ENCODE measurements at regions not wholly inside any gene's neighbourhood (a gene's known extent, or its start where the extent isn't known, plus 50 kb on each side); places are given as distances from the start of the nearest gene placed in this dataset.

GRCh38 chr1:30402031-30402430, 321.4 kb downstream of the MATN1 start:
- TF ChIP-seq POLR2AphosphoS5 (IDR thresholded peaks at IDR 0.05; ENCODE audit: low read depth, low read length) (no peak), POLR2A (IDR thresholded peaks at IDR 0.05; ENCODE audit: low read depth, low read length) (no peak), TAF1 (IDR thresholded peaks at IDR 0.05; ENCODE audit: borderline replicate concordance, low read depth, low read length) (no peak)
- no peak for DNase-seq (ENCODE audit: insufficient read length)
- FAIRE-seq = no peak

- TF ChIP-seq POLR2A (IDR thresholded peaks at IDR 0.05; ENCODE audit: low read depth, low read length) (no peak), TAF1 (IDR thresholded peaks at IDR 0.05; ENCODE audit: borderline replicate concordance, low read depth, low read length) (no peak), POLR2AphosphoS5 (IDR thresholded peaks at IDR 0.05; ENCODE audit: low read depth, low read length) (no peak)
- FAIRE-seq = no peak
- no peak for DNase-seq (ENCODE audit: insufficient read length)
Measured at GRCh38 chr1:30400507-30400906, 322.9 kb downstream of the MATN1 start.

GRCh38 chr1:30399026-30399425, 324.4 kb downstream of the MATN1 start:
- TF ChIP-seq POLR2AphosphoS5 (IDR thresholded peaks at IDR 0.05; ENCODE audit: low read depth, low read length) = no peak
- no peak for TF ChIP-seq TAF1 (IDR thresholded peaks at IDR 0.05; ENCODE audit: borderline replicate concordance, low read depth, low read length)
- no peak for TF ChIP-seq POLR2A (IDR thresholded peaks at IDR 0.05; ENCODE audit: low read depth, low read length)
- DNase-seq (ENCODE audit: insufficient read length) = no peak
- no peak for FAIRE-seq

GRCh38 chr1:30397576-30397975, 325.8 kb downstream of the MATN1 start:
- TF ChIP-seq TAF1 (IDR thresholded peaks at IDR 0.05; ENCODE audit: borderline replicate concordance, low read depth, low read length) = no peak
- no peak for TF ChIP-seq POLR2AphosphoS5 (IDR thresholded peaks at IDR 0.05; ENCODE audit: low read depth, low read length)
- TF ChIP-seq POLR2A (IDR thresholded peaks at IDR 0.05; ENCODE audit: low read depth, low read length) = no peak
- FAIRE-seq (no peak), DNase-seq (ENCODE audit: insufficient read length) (no peak)

GRCh38 chr1:30395631-30396030, 327.8 kb downstream of the MATN1 start:
- FAIRE-seq (no peak), DNase-seq (ENCODE audit: insufficient read length) (no peak)
- TF ChIP-seq POLR2A (IDR thresholded peaks at IDR 0.05; ENCODE audit: low read depth, low read length) (no peak), POLR2AphosphoS5 (IDR thresholded peaks at IDR 0.05; ENCODE audit: low read depth, low read length) (no peak), TAF1 (IDR thresholded peaks at IDR 0.05; ENCODE audit: borderline replicate concordance, low read depth, low read length) (no peak)

GRCh38 chr1:30388386-30388785, 335.0 kb downstream of the MATN1 start:
- DNase-seq (ENCODE audit: insufficient read length) = no peak
- no peak for FAIRE-seq
- TF ChIP-seq POLR2A (IDR thresholded peaks at IDR 0.05; ENCODE audit: low read depth, low read length) = no peak
- TF ChIP-seq TAF1 (IDR thresholded peaks at IDR 0.05; ENCODE audit: borderline replicate concordance, low read depth, low read length) = no peak
- TF ChIP-seq POLR2AphosphoS5 (IDR thresholded peaks at IDR 0.05; ENCODE audit: low read depth, low read length) = no peak

GRCh38 chr1:30386156-30386926, 337.0 kb downstream of the MATN1 start:
- FAIRE-seq = no peak
- TF ChIP-seq POLR2AphosphoS5 (IDR thresholded peaks at IDR 0.05; ENCODE audit: low read depth, low read length) = no peak
- no peak for TF ChIP-seq TAF1 (IDR thresholded peaks at IDR 0.05; ENCODE audit: borderline replicate concordance, low read depth, low read length)
- no peak for TF ChIP-seq POLR2A (IDR thresholded peaks at IDR 0.05; ENCODE audit: low read depth, low read length)
- no peak for DNase-seq (ENCODE audit: insufficient read length)

- DNase-seq (ENCODE audit: insufficient read length) (no peak), FAIRE-seq (no peak)
- TF ChIP-seq POLR2A (IDR thresholded peaks at IDR 0.05; ENCODE audit: low read depth, low read length) = no peak
- TF ChIP-seq POLR2AphosphoS5 (IDR thresholded peaks at IDR 0.05; ENCODE audit: low read depth, low read length) = no peak
- TF ChIP-seq TAF1 (IDR thresholded peaks at IDR 0.05; ENCODE audit: borderline replicate concordance, low read depth, low read length) = no peak
Measured at GRCh38 chr1:30385246-30385995, 338.0 kb downstream of the MATN1 start.

GRCh38 chr1:30384286-30385245, 338.8 kb downstream of the MATN1 start:
- no peak for FAIRE-seq
- no peak for DNase-seq (ENCODE audit: insufficient read length)

GRCh38 chr1:30383221-30383711, 340.1 kb downstream of the MATN1 start:
- no peak for FAIRE-seq
- no peak for DNase-seq (ENCODE audit: insufficient read length)
- TF ChIP-seq POLR2AphosphoS5 (IDR thresholded peaks at IDR 0.05; ENCODE audit: low read depth, low read length) (no peak), POLR2A (IDR thresholded peaks at IDR 0.05; ENCODE audit: low read depth, low read length) (no peak), TAF1 (IDR thresholded peaks at IDR 0.05; ENCODE audit: borderline replicate concordance, low read depth, low read length) (no peak)

More at GRCh38 chr1:30384286-30385245, 338.8 kb downstream of the MATN1 start:
- TF ChIP-seq POLR2AphosphoS5 (IDR thresholded peaks at IDR 0.05; ENCODE audit: low read depth, low read length) (no peak), TAF1 (IDR thresholded peaks at IDR 0.05; ENCODE audit: borderline replicate concordance, low read depth, low read length) (no peak), POLR2A (IDR thresholded peaks at IDR 0.05; ENCODE audit: low read depth, low read length) (no peak)

GRCh38 chr1:30382496-30382895, 340.9 kb downstream of the MATN1 start:
- FAIRE-seq = no peak
- DNase-seq (ENCODE audit: insufficient read length) = no peak
- TF ChIP-seq POLR2A (IDR thresholded peaks at IDR 0.05; ENCODE audit: low read depth, low read length) (no peak), TAF1 (IDR thresholded peaks at IDR 0.05; ENCODE audit: borderline replicate concordance, low read depth, low read length) (no peak), POLR2AphosphoS5 (IDR thresholded peaks at IDR 0.05; ENCODE audit: low read depth, low read length) (no peak)
